Activated CD4-positive, alpha-beta memory T cell treated with anti-CD3 and anti-CD28 coated beads, Interleukin-2, amount 10 ng/mL, durations not matched to agents 7 days and 5 days (primary cell): ENCODE measurements at regions not wholly inside any gene's neighbourhood (a gene's known extent, or its start where the extent isn't known, plus 50 kb on each side); places are given as distances from the start of the nearest gene placed in this dataset.

Experiments
- CTCF ChIA-PET: fragments of 350-600 bp; sonication (Branson Sonifier 250); formaldehyde crosslinking; loops from one replicate; lab custom pipeline; 2021; ENCODE audit warnings: antibody characterized with exemption, inconsistent platforms; lab: Charles Lee
- POLR2A ChIA-PET: fragments of 350-600 bp; sonication (Branson Sonifier 250); formaldehyde crosslinking; loops from one replicate; lab custom pipeline; 2021; ENCODE audit warnings: antibody characterized with exemption; lab: Charles Lee
- DNase-seq: peaks from one replicate; pipeline ENCODE4 v3.0.0-alpha.2; 2020
- H3K27ac Mint-ChIP-seq: one replicate; pipeline ENCODE4 v1.8.0; 2021; ENCODE audit warnings: mild to moderate bottlenecking, mixed read lengths
- H3K27me3 Mint-ChIP-seq: one replicate; pipeline ENCODE4 v1.8.0; 2021; ENCODE audit warnings: mixed read lengths
- H3K36me3 Mint-ChIP-seq: one replicate; pipeline ENCODE4 v1.8.0; 2021; ENCODE audit warnings: low read depth, mixed read lengths
- H3K4me1 Mint-ChIP-seq: one replicate; pipeline ENCODE4 v1.8.0; 2021; ENCODE audit warnings: mixed read lengths
- H3K4me3 Mint-ChIP-seq: one replicate; pipeline ENCODE4 v1.8.0; 2021; ENCODE audit warnings: mild to moderate bottlenecking, mixed read lengths
- H3K9me3 Mint-ChIP-seq: one replicate; pipeline ENCODE4 v1.8.0; 2021; ENCODE audit warnings: mixed read lengths

- Mint-ChIP-seq H3K27me3 (no peaks in the 10 kb centered on the region), H3K4me3 (no peak overlapping the region), H3K27ac (no peak overlapping the region), H3K36me3 (no peaks in the 10 kb centered on the region), H3K9me3 (peaks cover 22% of the 10 kb centered on the region), H3K4me1 (no peaks in the 10 kb centered on the region)
- DNase-seq, result no peak
- ChIA-PET CTCF (no interaction called here), POLR2A (no interaction called here)
Measured at GRCh38 chr10:20429742-20430141, 467.4 kb downstream of the NEBL start.

GRCh38 chr10:20427821-20428220, 469.3 kb downstream of the NEBL start:
- CTCF ChIA-PET, result no interaction called here
- no peak for DNase-seq
- H3K4me3 Mint-ChIP-seq, result no peak overlapping the region
- no peaks in the 10 kb centered on the region for H3K36me3 Mint-ChIP-seq
- POLR2A ChIA-PET, result no interaction called here
- no peaks in the 10 kb centered on the region for H3K27me3 Mint-ChIP-seq
- H3K27ac Mint-ChIP-seq, result no peak overlapping the region
- peaks cover 32% of the 10 kb centered on the region for H3K9me3 Mint-ChIP-seq
- H3K4me1 Mint-ChIP-seq, result no peaks in the 10 kb centered on the region

GRCh38 chr10:20418286-20418685, 478.8 kb downstream of the NEBL start:
- CTCF ChIA-PET, result no interaction called here
- POLR2A ChIA-PET, result no interaction called here
- Mint-ChIP-seq H3K27me3 (no peaks in the 10 kb centered on the region), H3K4me1 (no peaks in the 10 kb centered on the region), H3K36me3 (no peaks in the 10 kb centered on the region), H3K4me3 (no peak overlapping the region), H3K27ac (no peak overlapping the region), H3K9me3 (peaks cover 5% of the 10 kb centered on the region)
- DNase-seq, result no peak

- CTCF ChIA-PET, result no interaction called here
- POLR2A ChIA-PET, result no interaction called here
- Mint-ChIP-seq H3K9me3 (peaks cover 5% of the 10 kb centered on the region), H3K27me3 (no peaks in the 10 kb centered on the region), H3K36me3 (no peaks in the 10 kb centered on the region), H3K4me1 (no peaks in the 10 kb centered on the region), H3K4me3 (no peak overlapping the region), H3K27ac (no peak overlapping the region)
- no peak for DNase-seq
Measured at GRCh38 chr10:20417791-20418190, 479.3 kb downstream of the NEBL start.

GRCh38 chr10:20415684-20416083, 481.4 kb downstream of the NEBL start:
- DNase-seq, result no peak
- Mint-ChIP-seq H3K4me3 (no peak overlapping the region), H3K4me1 (no peaks in the 10 kb centered on the region), H3K27ac (no peak overlapping the region), H3K9me3 (peaks cover 5% of the 10 kb centered on the region), H3K36me3 (no peaks in the 10 kb centered on the region), H3K27me3 (no peaks in the 10 kb centered on the region)
- CTCF ChIA-PET, result interaction anchor here (0.6 kb wide), 1 partner anchor 400 kb away, joined by 3 read pairs; no protein-coding TSS in a partner anchor
- POLR2A ChIA-PET, result no interaction called here

GRCh38 chr10:20407357-20407756, 489.8 kb downstream of the NEBL start:
- H3K9me3 Mint-ChIP-seq, result peaks cover 6% of the 10 kb centered on the region
- no peak overlapping the region for H3K27ac Mint-ChIP-seq
- no peaks in the 10 kb centered on the region for H3K36me3 Mint-ChIP-seq
- no peak for DNase-seq
- H3K27me3 Mint-ChIP-seq, result no peaks in the 10 kb centered on the region
- no peaks in the 10 kb centered on the region for H3K4me1 Mint-ChIP-seq
- ChIA-PET POLR2A (no interaction called here), CTCF (no interaction called here)
- no peak overlapping the region for H3K4me3 Mint-ChIP-seq

GRCh38 chr10:20406281-20407104, 490.6 kb downstream of the NEBL start:
- no peaks in the 10 kb centered on the region for H3K27me3 Mint-ChIP-seq
- ChIA-PET POLR2A (no interaction called here), CTCF (no interaction called here)
- no peaks in the 10 kb centered on the region for H3K4me1 Mint-ChIP-seq
- no peaks in the 10 kb centered on the region for H3K36me3 Mint-ChIP-seq
- H3K27ac Mint-ChIP-seq, result no peak overlapping the region
- H3K4me3 Mint-ChIP-seq, result no peak overlapping the region
- peaks cover 6% of the 10 kb centered on the region for H3K9me3 Mint-ChIP-seq
- no peak for DNase-seq

GRCh38 chr10:20405761-20406160, 491.4 kb downstream of the NEBL start:
- ChIA-PET POLR2A (no interaction called here), CTCF (no interaction called here)
- H3K4me1 Mint-ChIP-seq, result no peaks in the 10 kb centered on the region
- H3K27me3 Mint-ChIP-seq, result no peaks in the 10 kb centered on the region
- H3K4me3 Mint-ChIP-seq, result no peak overlapping the region
- DNase-seq, result no peak
- H3K36me3 Mint-ChIP-seq, result no peaks in the 10 kb centered on the region
- peaks cover 6% of the 10 kb centered on the region for H3K9me3 Mint-ChIP-seq
- no peak overlapping the region for H3K27ac Mint-ChIP-seq

- Mint-ChIP-seq H3K4me3 (no peak overlapping the region), H3K27ac (no peak overlapping the region), H3K9me3 (peaks cover 6% of the 10 kb centered on the region), H3K36me3 (no peaks in the 10 kb centered on the region), H3K27me3 (no peaks in the 10 kb centered on the region), H3K4me1 (no peaks in the 10 kb centered on the region)
- DNase-seq, result no peak
- POLR2A ChIA-PET, result no interaction called here
- CTCF ChIA-PET, result no interaction called here
Measured at GRCh38 chr10:20405050-20405449, 492.1 kb downstream of the NEBL start.

GRCh38 chr10:20399772-20400171, 497.3 kb downstream of the NEBL start:
- DNase-seq, result no peak
- H3K9me3 Mint-ChIP-seq, result peaks cover 10% of the 10 kb centered on the region
- no peak overlapping the region for H3K27ac Mint-ChIP-seq
- no peaks in the 10 kb centered on the region for H3K36me3 Mint-ChIP-seq
- H3K4me1 Mint-ChIP-seq, result no peaks in the 10 kb centered on the region
- H3K27me3 Mint-ChIP-seq, result no peaks in the 10 kb centered on the region
- POLR2A ChIA-PET, result no interaction called here
- no peak overlapping the region for H3K4me3 Mint-ChIP-seq
- CTCF ChIA-PET, result no interaction called here

GRCh38 chr10:20396701-20397100, 500.4 kb downstream of the NEBL start:
- no peaks in the 10 kb centered on the region for H3K4me1 Mint-ChIP-seq
- CTCF ChIA-PET, result no interaction called here
- H3K27ac Mint-ChIP-seq, result no peak overlapping the region
- DNase-seq, result no peak
- H3K27me3 Mint-ChIP-seq, result no peaks in the 10 kb centered on the region
- H3K9me3 Mint-ChIP-seq, result peaks cover 7% of the 10 kb centered on the region
- H3K36me3 Mint-ChIP-seq, result no peaks in the 10 kb centered on the region
- POLR2A ChIA-PET, result no interaction called here
- H3K4me3 Mint-ChIP-seq, result no peak overlapping the region

GRCh38 chr10:20396205-20396604, 500.9 kb downstream of the NEBL start:
- Mint-ChIP-seq H3K4me3 (no peak overlapping the region), H3K27ac (no peak overlapping the region), H3K36me3 (no peaks in the 10 kb centered on the region), H3K4me1 (no peaks in the 10 kb centered on the region), H3K27me3 (no peaks in the 10 kb centered on the region), H3K9me3 (peaks cover 7% of the 10 kb centered on the region)
- CTCF ChIA-PET, result no interaction called here
- POLR2A ChIA-PET, result no interaction called here
- no peak for DNase-seq

GRCh38 chr10:20391629-20392028, 505.5 kb downstream of the NEBL start:
- Mint-ChIP-seq H3K36me3 (no peaks in the 10 kb centered on the region), H3K9me3 (peaks cover 3% of the 10 kb centered on the region), H3K4me1 (no peaks in the 10 kb centered on the region), H3K4me3 (no peak overlapping the region), H3K27ac (no peak overlapping the region), H3K27me3 (no peaks in the 10 kb centered on the region)
- no peak for DNase-seq
- CTCF ChIA-PET, result no interaction called here
- POLR2A ChIA-PET, result no interaction called here

GRCh38 chr10:20381761-20382160, 515.4 kb downstream of the NEBL start:
- ChIA-PET CTCF (no interaction called here), POLR2A (no interaction called here)
- no peak overlapping the region for H3K4me3 Mint-ChIP-seq
- DNase-seq, result no peak
- no peaks in the 10 kb centered on the region for H3K27me3 Mint-ChIP-seq
- H3K4me1 Mint-ChIP-seq, result no peaks in the 10 kb centered on the region
- H3K27ac Mint-ChIP-seq, result no peak overlapping the region
- H3K36me3 Mint-ChIP-seq, result no peaks in the 10 kb centered on the region
- H3K9me3 Mint-ChIP-seq, result peaks cover 21% of the 10 kb centered on the region
